GM21381 (cell line): ENCODE measurements at regions not wholly inside any gene's neighbourhood (a gene's known extent, or its start where the extent isn't known, plus 50 kb on each side); places are given as distances from the start of the nearest gene placed in this dataset.

Experiments used
- ATAC-seq: cut with Tn5 transposase; IDR thresholded peaks from one replicate; pipeline ENCODE4 v1.9.1; 2021; ENCODE audit warnings: mild to moderate bottlenecking, moderate library complexity; ENCODE audit not compliant: unreplicated experiment

DNA sequence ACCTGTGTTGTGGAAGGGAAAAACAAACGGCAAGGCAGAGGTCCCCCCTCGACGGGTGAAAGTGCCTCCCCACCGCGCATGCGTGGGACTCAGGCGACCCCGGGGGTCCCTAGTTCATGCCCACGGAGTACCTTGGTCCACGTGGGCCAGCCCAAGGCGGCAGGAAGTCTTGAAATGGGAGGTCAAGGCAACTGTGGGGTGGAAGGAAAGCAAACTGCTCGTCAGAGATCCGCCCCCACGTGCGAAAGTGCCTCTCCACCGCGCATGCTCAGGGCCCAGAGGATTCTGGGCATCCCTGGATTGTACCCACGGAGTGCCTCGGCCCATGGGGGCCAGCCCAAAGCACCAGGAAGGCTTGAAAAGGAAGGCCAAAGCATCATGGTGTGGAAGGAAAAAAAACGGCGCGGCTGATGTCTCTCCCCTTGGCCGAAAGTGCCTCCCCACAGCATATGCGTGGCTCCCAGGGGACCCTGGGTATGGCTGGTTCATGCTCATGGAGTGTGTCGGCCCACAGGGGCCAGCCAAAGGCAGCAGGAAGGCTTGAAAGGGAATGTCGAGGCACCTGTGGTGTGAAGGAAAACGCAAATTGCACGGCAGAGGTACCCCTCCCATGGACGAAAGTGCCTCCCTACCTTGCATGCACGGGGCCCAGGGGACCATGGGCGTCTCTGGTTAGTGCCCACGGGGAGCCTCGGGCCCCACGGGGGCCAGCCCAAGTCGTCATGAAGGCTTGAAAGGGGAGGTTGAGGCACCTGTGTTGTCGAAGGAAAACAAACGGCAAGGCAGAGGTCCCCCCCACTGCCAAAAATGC lies 369.7 kb downstream of the ALG10 start:
- ATAC-seq, result no peak

DNA sequence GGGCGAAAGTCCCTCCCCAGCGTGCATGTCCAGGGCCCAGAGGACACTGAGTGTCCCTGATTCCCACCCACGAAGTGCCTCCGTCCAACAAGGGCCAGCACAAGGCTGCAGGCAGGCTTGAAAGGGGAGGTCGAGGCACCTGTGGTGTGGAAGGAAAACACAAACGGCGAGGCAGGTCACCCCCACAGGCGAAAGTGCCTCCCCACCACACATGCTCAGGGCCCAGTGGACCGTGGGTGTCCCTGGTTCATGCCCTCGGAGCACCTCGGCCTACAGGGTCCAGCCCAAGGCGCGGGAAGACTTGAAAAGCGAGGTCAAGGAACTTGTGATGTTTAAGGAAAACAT lies 370.4 kb downstream of the ALG10 start:
- no peak for ATAC-seq

DNA sequence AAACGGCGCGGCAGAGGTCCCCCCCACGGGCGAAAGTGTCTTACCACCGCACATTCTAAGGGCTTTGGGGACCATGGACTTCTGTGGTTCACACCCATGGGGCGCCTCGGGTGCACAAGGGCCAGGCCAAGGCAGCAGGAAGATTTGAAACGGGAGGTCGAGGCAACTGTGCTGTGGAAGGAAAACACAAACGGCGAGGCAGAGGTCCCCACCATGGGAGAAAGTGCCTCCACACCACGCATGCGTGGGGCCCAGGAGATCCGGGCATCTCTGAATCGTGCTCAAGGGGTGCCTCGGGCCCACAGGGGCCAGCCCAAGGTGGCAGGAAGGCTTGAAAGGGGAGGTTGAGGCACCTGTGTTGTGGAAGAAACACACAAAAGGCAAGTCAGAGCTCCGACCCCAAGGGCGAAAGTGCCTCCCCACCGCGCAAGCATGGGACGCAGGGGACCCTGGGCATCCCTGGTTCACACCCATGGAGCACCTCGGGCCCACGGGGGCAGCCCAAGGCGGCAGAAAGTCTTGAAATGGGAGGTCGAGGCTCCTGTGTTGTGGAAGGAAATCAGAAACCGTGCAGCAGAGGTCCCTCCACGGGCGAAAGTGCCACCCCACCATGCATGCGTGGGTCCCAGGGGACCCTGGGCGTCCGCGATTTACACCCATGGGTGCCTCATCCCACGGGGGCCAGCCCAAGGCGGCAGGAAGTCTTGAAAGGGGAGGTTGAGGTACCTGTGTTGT lies 371.0 kb downstream of the ALG10 start:
- no peak for ATAC-seq

- no peak for ATAC-seq
Measured at GRCh38 chr12:34393821-34394150, 371.5 kb downstream of the ALG10 start.

GRCh38 chr12:34394211-34395055 lies 372.1 kb downstream of the ALG10 start:
- ATAC-seq, result no peak

DNA sequence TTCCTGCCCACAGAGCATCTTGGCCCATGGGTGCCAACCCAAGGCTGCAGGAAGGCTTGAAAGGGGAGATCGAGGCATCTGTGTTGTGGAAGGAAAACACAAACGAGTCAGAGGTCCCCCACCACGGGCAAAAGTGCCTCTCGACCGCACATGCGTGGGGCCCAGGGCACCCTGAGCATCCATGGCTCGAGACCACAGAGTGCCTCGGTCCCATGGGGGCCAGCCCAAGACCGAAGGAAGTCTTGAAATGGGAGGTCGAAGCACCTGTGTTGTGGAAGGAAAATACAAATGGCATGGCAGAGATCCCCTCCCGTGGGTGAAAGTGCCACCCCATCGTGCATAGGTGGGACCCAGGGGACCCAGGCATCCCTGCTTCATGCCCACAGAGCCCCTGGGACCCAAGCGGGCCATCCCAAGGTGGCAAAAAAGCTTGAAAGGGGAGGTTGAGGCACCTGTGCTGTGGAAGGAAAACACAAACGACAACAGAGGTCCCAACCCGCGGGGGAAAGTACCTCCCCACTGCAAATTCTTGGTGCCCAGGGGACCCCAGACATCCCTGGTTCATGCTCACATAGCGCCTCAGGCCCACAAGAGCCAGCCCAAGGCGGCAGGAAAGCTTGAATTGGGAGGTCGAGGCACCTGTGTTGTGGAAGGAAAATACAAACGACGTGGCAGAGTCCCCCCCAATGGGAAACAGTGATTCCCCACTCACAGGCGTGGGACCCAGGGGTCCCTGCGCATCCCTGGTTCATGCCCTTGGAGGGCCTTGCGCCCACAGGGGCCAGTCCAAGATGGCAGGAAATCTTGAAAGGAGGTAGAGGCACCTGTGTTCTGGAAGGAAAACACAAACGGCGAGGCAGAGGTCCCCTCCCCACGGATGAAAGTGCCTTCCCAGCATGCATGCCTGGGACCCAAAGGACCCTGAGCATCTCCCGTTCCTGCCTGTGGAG lies 373.0 kb downstream of the ALG10 start:
- ATAC-seq, result no peak

GRCh38 chr12:34396006-34396860 lies 373.9 kb downstream of the ALG10 start:
- ATAC-seq, result no peak

GRCh38 chr12:34396861-34397590 lies 374.7 kb downstream of the ALG10 start:
- ATAC-seq, result no peak

- no peak for ATAC-seq
Measured at GRCh38 chr12:34397591-34398365, 375.5 kb downstream of the ALG10 start.

DNA sequence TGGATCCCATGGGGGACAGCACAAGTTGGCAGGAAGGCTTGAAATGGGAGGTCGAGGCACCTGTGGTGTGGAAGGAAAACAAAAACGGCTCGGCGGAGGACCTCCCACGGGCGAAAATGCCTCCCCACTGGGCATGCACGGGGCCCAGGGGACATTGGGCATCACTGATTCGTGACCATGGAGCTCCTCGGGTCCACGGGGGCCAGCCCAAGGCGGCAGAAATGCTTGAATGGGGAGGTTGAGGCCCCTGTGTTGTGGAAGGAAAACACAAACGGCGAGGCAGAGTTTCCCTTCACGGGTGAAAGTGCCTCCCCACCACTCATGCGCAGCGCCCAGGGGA lies 376.0 kb downstream of the ALG10 start:
- no peak for ATAC-seq

DNA sequence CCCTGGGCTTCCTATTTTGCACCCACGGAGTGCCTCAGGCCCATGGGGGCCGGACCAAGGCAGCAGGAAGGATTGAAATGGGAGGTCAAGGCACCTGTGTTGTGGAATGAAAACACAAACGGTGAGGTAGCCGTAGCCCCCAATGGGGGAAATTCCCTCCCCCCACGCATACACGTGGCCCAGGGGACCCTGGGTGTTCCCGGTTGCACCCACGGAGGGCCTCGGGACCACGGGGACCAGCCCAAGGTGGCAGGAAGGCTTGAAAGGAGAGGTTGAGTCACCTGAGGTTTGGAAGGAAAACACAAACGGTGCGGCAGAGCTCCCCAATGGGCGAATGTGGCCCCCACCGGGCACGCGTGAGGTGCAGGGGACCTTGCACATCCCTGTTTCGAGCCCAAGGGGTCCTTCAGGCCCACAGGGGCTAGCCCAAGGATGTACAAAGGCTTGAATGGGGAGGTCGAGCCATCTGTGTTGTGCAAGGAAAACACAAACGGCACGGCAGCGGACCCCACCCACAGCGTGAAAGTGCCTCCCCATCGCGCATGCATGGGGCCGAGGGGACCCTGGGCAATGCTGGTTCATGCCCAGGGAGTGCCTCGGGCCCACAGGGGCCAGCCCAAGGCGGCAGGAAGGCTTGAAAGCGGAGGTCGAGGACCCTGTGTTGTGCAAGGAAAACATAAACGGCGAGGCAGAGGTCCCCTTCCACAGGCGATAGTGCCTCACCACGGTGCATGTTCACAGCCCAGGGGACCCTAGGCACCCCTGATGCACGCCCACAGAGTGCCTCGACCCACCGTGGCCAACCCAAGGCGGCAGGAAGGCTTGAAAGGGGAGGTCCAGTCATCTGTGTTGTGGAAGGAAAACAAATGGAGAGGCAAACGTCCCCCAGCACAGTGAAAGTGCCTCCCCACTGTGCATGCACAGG lies 376.7 kb downstream of the ALG10 start:
- no peak for ATAC-seq

DNA sequence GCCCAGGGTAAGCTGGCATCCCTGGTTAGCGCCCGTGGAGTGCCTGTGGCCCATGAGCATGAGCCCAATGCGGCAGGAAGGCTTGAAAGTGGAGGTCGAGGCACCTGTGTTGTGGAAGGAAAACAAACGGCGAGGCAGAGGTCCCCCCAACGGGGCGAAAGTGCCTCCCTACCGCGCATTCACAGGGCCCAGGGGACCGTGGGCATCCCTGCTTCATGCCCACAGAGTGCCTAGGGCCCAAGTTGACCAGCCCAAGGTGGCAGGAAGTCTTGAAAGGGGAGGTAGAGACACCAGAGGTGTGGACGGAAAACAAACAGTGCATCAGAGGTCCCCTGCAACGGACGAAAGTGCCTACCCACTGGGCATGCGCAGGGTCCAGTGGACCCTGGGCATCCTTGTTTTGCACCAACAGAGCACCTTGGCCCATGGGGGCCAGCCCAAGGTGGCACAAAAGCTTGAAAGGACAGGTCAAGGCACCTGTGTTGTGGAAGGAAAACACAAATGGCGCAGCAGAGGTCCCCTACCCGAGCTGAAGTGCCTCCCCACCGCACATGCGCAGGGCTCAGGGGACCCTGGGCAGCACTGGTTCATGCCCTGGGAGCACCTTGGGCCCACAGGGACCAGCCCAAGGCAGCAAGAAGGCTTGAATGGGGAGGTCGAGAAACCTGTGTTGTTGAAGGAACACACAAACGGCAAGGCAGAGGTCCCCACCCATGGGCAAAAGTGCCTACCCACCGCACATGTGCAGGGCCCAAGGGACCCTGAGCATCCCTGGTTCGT lies 377.5 kb downstream of the ALG10 start:
- ATAC-seq, result no peak

- no peak for ATAC-seq
Measured at GRCh38 chr12:34400411-34400881, 378.1 kb downstream of the ALG10 start.

DNA sequence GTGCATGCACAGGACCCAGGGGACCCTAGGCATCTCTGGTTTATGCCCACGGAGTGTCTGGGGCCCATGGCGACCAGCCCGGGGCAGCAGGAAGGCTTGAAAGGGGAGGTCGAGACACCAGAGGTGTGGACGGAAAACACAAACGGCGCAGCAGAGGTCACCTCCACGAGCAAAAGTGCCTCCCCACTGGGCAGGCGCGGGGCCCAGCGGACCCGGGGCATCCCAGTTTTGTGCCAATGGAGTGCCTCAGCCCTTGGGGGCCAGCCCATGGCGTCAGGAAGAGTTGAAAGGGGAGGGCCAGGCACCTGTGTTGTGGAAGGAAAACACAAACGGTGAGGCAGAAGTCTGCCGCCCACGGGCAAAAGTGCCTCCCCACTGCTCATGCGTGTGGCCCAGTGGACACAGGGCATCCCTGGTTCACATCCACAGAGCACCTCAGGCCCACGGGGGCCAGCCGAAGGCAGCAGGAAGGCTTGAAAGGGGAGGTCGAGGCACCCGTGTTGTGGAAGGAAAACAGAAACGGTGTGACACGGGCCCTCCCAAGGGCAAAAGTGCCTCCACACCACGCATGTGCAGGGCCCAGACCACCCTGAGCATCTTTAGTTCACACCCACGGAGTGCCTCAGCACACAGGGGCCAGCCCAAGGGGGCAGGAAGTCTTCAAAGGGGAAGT lies 378.8 kb downstream of the ALG10 start:
- ATAC-seq, result no peak

DNA sequence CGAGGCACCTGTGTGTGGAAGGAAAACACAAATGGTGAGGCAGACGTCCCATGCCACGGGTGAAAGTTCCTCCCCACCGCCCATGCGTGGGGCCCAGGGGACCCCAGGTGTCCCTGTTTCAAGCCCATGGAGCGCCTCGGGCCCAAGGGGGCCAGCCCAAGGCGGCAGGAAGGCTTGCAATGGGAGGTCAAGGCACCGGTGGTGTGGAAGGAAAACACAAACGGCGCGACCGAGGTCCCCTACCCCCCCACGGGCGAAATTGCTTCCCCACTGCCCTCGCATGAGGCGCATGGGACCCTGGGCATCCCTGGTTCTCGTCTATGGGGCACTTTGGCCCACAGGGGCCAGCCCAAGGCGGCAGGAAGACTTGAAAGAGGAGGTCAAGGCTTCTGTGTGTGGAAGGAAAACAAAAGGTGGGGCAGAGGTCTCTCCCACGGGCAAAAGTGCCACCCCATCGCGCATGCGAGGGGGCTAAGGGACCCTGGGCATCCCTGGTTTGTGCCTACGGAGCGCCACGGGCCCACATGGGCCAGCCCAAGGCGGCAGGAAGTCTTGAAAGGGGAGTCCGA lies 379.4 kb downstream of the ALG10 start:
- ATAC-seq, result no peak
